Lower leg skin (tissue), 3 donors: ENCODE measurements at regions not wholly inside any gene's neighbourhood (a gene's known extent, or its start where the extent isn't known, plus 50 kb on each side); places are given as distances from the start of the nearest gene placed in this dataset.

Source experiments
- CTCF ChIP-seq, 3 donors: fragments of 450-650 bp; IDR thresholded peaks; one replicate each; pipeline ENCODE4 v1.5.1; 2016; ENCODE audit warnings: antibody characterized with exemption in 3 of 3, mild to moderate bottlenecking in 3 of 3, moderate library complexity in 2 of 3
- POLR2A ChIP-seq, 2 donors: fragments of 450-650 bp; IDR thresholded peaks; one replicate each; pipeline ENCODE4 v1.6.1; 2016 to 2017; ENCODE audit warnings: antibody characterized with exemption in 2 of 2, mild to moderate bottlenecking in 1 of 2, moderate library complexity in 1 of 2

DNA sequence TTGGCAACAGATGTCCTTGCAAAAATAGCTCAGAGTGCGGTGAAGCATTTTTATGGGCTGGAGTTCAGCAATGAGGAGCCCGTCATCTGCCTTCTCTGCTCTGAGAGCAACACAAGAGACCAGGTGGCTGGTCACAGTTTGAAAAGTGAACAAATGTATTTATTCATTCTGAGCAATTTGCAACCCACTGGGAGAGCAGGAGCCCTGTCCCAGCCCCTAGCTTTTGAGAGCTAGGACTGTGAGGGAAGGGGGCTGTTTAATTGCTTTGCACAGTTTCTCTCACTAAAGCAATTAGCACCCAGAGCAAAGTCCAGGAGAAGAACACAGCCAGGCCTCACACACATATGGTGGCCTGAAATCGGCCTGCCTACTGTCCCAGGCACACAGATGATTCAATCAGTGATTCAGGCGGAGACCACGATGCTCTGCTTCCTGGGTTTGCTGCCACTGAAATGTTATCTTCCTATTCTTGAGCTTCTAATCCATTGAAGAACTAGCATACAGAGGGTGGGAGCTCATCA lies 646.1 kb upstream of the ACVR2A start:
- TF ChIP-seq CTCF (IDR thresholded peaks at IDR 0.05) (no peak), POLR2A (IDR thresholded peaks at IDR 0.05) (no peak)
